Prostate gland (tissue), 2 donors: ENCODE measurements at regions not wholly inside any gene's neighbourhood (a gene's known extent, or its start where the extent isn't known, plus 50 kb on each side); places are given as distances from the start of the nearest gene placed in this dataset.

ENCODE experiments used
- DNase-seq: peaks from one replicate; pipeline ENCODE4 v3.0.0-alpha.2; 2019; ENCODE audit warnings: low spot score
- H3K27ac ChIP-seq, 2 donors: fragments of 200-600 bp; sonication (generic); 2 replicates each; pipeline ENCODE4 v1.5.1; 2017 to 2019
- H3K27me3 ChIP-seq: fragments of 200-600 bp; sonication (generic); replicated peaks from 2 replicates; pipeline ENCODE4 v1.5.1; 2019; ENCODE audit not compliant: insufficient read depth
- H3K36me3 ChIP-seq, 2 donors: fragments of 200-600 bp; sonication (generic); 1 replicate in 1 of 2; 2 replicates in 1 of 2; pipeline versions ENCODE4 v1.5.1 to v1.8.1; 2017 to 2019
- H3K4me1 ChIP-seq: fragments of 200-600 bp; sonication (generic); replicated peaks from 2 replicates; pipeline ENCODE4 v1.5.1; 2019
- H3K4me3 ChIP-seq, 2 donors: fragments of 200-600 bp; sonication (generic); 2 replicates each; pipeline ENCODE4 v1.5.1; 2017 to 2019
- H3K9me3 ChIP-seq: fragments of 200-600 bp; sonication (generic); 2 replicates; pipeline ENCODE4 v1.5.1; 2017
- POLR2A ChIP-seq: fragments of 450-650 bp; IDR thresholded peaks from one replicate; pipeline ENCODE4 v1.6.1; 2016; ENCODE audit warnings: antibody characterized with exemption, mild to moderate bottlenecking
- POLR2AphosphoS5 ChIP-seq: sonication (generic); formaldehyde crosslinking; IDR thresholded peaks from one replicate; pipeline ENCODE4 v1.6.1; 2017; ENCODE audit warnings: antibody characterized with exemption
- WGBS: methylation state at CpG from one replicate; pipeline ENCODE4 v1.1.5; 2018; 5-methylcytosine and 5-hydroxymethylcytosine counted together
- intact Hi-C: fragments of 100-400 bp; cut with DNase I; formaldehyde crosslinking; loops from one replicate; pipeline ENCODE4 v1.14.2; 2022
- TF ChIP-seq, protein P1 (sequence below), 4 experiments: fragments of 200-600 bp in 2 of 4; fragments of 450-650 bp in 2 of 4; sonication (generic) in 2 of 4; IDR thresholded peaks; 1 replicate in 3 of 4; 2 replicates in 1 of 4; pipeline ENCODE4 v1.5.1; 2016 to 2019; ENCODE audit warnings: antibody characterized with exemption in 4 of 4, mild to moderate bottlenecking in 2 of 4, moderate library complexity in 2 of 4

DNA sequence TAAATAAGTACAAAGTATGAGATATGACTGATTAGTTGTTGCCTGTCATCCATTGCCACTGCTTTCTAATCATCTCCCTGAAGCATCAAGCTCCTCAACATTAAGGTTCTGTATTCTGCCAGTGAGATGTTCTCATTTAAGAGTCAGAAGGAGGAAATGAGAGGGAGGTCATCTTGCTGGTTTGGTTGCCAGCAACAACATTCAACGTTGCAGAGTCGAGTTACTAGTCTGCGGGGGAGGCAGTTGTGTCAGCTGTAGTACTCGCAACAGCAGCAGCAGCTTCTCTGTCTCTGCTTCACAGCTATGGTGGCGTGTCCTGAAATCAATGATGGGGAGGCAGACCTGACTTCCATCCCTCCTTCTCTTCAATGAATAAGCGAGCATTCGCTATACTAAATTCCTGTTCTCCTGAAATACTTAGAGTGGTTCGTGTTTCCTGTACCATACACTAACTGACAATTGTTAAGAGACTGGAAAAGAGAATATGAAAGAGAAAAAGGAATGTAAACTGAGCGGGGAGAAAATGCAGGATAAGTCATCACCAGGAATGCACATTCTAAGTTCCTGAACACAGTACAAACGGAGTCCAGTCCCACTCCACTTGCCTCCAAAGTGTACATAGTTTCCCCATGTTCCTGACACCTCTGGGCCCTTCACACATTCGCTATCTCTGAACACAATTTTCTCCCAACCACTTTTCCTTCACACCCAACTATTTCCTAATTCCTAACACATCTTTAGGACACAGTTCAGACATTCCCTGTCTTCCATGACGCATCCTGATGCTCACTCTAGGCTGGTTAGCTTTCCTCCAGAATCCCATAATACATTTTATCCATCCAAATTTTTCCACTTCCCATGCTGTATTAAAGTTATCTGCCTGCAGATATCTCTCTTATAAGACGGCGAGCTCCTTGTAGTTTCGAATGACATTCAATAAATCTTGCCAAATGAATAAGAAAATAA lies 263.0 kb downstream of the KLF12 start:
- Histone ChIP-seq H3K36me3 (no peaks in the 10 kb centered on the region), H3K4me1 (no peaks in the 10 kb centered on the region), H3K9me3 (no peaks in the 10 kb centered on the region), H3K27me3 (no peaks in the 10 kb centered on the region), H3K27ac (no peak overlapping the region), H3K4me3 (no peak overlapping the region)
- 70% methylated on average over 15 of the region's 15 CpGs for WGBS
- intact Hi-C loops, result no loop called here
- no peak for DNase-seq
- TF ChIP-seq POLR2A (no peak), POLR2AphosphoS5 (no peak)
- TF ChIP-seq, protein P1, sequence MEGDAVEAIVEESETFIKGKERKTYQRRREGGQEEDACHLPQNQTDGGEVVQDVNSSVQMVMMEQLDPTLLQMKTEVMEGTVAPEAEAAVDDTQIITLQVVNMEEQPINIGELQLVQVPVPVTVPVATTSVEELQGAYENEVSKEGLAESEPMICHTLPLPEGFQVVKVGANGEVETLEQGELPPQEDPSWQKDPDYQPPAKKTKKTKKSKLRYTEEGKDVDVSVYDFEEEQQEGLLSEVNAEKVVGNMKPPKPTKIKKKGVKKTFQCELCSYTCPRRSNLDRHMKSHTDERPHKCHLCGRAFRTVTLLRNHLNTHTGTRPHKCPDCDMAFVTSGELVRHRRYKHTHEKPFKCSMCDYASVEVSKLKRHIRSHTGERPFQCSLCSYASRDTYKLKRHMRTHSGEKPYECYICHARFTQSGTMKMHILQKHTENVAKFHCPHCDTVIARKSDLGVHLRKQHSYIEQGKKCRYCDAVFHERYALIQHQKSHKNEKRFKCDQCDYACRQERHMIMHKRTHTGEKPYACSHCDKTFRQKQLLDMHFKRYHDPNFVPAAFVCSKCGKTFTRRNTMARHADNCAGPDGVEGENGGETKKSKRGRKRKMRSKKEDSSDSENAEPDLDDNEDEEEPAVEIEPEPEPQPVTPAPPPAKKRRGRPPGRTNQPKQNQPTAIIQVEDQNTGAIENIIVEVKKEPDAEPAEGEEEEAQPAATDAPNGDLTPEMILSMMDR (IDR thresholded peaks at IDR 0.05), result no peak

DNA sequence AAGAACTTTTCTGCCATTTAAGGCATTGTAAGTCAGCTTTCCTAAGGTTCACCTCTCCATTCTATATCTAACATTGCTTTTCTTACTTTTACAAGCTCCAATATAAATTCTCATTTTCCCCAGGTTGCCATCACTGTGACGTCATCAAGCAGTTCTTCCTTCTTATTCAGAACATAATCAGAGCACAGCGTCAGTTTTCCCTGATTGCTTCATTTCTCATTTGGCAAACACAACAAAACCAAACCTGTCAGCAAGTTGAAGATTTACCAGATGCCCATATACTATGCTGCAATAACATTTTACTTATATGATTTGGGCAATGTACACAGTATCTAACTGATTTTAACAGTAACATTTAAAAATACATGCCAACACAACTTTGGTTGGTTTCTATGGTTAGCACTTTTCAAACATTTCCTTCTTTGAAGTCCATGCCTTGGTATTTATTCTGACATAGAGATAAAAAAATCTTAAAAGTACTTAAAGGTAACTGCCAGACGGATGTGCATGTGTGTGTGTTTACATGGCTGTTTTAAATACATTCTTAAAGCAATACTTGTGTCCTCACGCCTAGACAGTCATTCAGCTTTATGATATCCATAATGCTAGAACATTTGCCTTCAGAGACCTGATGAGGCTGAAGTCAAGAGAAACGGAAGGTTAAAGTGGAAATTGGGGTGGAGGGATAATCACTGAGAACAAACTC lies 264.0 kb downstream of the KLF12 start:
- Histone ChIP-seq H3K4me1 (no peaks in the 10 kb centered on the region), H3K27ac (no peak overlapping the region), H3K9me3 (no peaks in the 10 kb centered on the region), H3K4me3 (no peak overlapping the region), H3K36me3 (no peaks in the 10 kb centered on the region), H3K27me3 (no peaks in the 10 kb centered on the region)
- intact Hi-C loops, result no loop called here
- WGBS, result 57% methylated on average over 5 of the region's 5 CpGs
- DNase-seq, result no peak
- TF ChIP-seq, protein P1 (IDR thresholded peaks at IDR 0.05), result no peak
- no peak for TF ChIP-seq POLR2A
- no peak for TF ChIP-seq POLR2AphosphoS5

DNA sequence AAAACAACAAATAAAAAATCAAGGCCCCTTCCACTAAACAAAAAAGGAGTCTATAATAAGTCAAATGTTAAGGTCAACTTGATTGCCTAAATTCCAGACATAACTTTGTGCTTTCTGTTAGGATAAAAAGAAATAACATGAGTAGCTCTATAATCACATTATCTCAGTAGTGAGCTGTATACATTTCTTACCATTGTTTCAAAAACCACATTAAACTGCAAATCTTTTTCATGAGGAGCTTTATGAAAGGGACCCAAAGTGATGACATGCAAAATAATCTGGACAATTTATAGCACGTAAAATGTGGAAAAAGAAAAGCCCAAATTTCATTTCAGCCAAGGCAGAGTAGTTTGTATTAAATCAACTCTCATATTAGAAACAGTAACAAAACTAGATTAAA lies 269.2 kb downstream of the KLF12 start:
- no peak for DNase-seq
- 72% methylated on average over 1 of the region's 1 CpG for WGBS
- intact Hi-C loops, result no loop called here

DNA sequence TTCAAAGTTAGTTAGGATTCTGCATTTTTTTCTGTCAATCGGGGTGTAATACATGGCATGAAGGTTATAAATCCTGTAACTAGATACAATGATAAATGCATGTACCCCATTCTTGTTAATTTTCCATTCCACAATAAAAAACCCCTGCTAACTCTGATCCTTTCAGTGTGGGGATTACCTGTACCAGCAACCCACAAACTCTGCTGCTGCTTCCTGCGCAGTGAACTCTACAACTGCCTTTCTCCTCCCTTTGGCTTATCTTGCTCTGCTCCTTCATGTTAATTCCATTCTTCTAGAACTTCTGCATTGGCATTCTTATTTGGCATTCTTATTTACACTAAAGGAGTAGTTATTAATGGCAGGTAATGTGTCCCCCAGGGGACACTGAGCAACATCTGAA lies 273.1 kb downstream of the KLF12 start:
- TF ChIP-seq POLR2A (no peak), POLR2AphosphoS5 (no peak)
- TF ChIP-seq, protein P1 (IDR thresholded peaks at IDR 0.05), result no peak
- Histone ChIP-seq H3K36me3 (no peaks in the 10 kb centered on the region), H3K4me3 (no peak overlapping the region), H3K27ac (no peak overlapping the region), H3K9me3 (no peaks in the 10 kb centered on the region), H3K4me1 (no peaks in the 10 kb centered on the region), H3K27me3 (no peaks in the 10 kb centered on the region)
- WGBS, result 95% methylated on average over 2 of the region's 2 CpGs
- intact Hi-C loops, result no loop called here
- DNase-seq, result no peak

More for the DNA sequence above, 269.2 kb downstream of the KLF12 start:
- no peaks in the 10 kb centered on the region for H3K4me1 ChIP-seq
- H3K36me3 ChIP-seq, result no peaks in the 10 kb centered on the region
- no peak overlapping the region for H3K4me3 ChIP-seq
- H3K9me3 ChIP-seq, result no peaks in the 10 kb centered on the region
- no peaks in the 10 kb centered on the region for H3K27me3 ChIP-seq
- TF ChIP-seq POLR2A, result no peak
- TF ChIP-seq POLR2AphosphoS5, result no peak
- TF ChIP-seq, protein P1 (IDR thresholded peaks at IDR 0.05), result no peak
- no peak overlapping the region for H3K27ac ChIP-seq
